ENCODE measurements at regions not wholly inside any gene's neighbourhood (a gene's known extent, or its start where the extent isn't known, plus 50 kb on each side); places are given as distances from the start of the nearest gene placed in this dataset.

DNA sequence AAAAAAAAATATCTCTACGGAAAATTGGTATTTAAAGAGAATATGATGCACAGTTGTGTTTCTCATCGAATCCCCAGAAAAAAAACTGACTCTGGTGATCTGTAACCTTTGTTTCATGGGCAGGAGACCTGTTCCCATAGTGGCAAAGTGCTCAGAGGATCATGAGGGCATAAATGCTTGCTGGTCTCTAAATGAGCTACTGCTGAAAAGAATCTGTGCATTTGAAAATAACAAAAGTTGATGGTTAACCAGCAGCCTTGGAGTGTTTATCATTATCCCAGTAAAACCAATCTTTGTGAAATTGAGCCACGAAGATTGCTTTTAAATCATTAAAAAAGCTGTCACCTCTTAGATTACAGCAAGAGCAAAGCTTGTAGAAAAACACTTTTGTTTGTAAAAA lies 775.4 kb downstream of the MTRR start:
- DNase-seq (ENCODE audit: low spot score) = no peak

DNA sequence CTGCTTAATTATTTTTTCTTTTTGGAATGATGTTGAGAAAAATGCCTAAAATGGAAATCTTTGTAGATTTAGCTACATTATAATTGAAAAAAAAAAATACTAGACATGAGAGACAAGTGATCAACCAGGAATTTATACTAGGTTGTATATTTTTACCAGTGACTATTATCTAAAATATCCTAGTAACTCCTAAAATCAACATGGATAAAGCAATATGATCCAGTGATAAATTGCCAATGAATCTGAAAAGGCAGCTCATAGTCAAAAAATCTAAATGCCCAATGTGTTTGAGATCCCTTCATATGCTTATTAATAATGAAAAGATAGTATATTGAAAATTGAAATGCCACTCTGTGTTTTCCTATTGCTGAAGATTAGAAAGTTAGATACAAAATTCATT lies 778.2 kb downstream of the MTRR start:
- no peak for DNase-seq (ENCODE audit: low spot score)

DNA sequence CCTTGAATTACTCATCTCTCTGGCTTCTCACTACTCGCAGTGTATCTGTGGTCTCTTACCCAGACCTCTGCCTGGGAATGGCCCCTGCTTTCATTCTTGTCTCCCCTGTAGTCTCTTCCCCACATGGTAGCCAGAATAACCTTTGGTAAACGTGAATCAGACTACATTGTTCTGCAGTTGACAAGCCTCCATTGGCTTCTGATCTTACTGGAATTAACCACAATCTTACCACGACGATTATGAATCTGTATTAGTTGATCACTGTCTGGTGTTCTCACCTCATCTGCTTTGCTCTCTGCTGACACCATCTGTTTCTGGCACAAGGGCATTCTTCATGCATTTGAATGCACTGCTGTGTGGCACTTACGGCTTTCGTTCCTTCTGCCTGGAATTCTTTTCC lies 781.2 kb downstream of the MTRR start:
- no peak for DNase-seq (ENCODE audit: low spot score)

DNA sequence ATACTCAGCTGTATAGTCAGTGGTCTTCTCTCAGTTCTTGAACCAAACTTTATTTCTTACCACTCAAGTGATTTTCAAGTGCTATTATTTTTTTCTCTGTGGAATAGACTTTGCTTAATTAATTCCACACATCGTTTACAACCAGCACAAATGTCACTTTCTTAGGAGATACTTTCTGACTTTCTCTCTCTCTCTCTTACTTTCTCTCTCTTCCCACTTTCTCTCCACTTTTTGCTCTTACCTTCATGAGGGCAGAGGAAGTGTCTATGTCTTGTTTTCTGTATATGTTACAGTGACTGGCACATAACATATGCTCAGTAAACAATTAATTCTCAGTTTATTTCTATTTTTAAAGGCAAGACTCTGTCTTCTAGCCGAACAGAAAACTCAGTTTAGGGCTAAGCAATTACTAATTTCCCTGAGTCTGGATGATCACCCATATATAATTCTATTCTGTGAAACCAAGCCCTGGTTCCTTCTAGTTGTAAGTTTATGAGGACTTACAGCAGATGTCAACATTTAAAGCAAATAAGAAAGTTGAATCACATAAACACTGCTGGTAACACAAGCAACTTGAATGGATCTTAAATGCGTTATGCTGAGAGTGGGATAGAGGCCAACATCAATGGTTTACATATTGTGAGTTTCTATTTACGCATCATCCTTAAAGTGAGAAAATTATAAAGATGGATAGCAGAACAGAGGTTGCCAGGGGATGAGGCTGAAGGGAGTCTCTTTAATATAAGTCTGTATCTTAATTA lies 791.4 kb downstream of the MTRR start:
- no peak for DNase-seq (ENCODE audit: low spot score)

DNA sequence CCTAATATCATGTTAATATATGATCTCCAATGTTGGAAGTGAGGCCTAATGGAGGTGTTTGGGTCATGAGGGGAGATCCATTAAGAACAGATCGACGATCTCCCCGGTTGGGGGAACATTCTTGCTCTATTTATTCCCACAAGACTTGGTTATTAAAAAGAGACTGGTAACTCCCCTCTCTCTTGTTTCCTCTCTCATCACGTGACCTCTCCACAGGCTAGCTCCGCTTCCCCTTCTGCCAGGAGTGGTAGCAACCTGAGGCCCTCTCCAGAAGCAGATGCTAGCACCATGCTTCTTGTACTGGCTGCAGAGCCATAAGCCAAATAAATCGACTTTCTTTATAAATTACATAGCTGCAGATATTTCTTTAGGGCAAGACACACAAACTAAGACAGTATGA lies 794.4 kb downstream of the MTRR start:
- DNase-seq (ENCODE audit: low spot score) = no peak

DNA sequence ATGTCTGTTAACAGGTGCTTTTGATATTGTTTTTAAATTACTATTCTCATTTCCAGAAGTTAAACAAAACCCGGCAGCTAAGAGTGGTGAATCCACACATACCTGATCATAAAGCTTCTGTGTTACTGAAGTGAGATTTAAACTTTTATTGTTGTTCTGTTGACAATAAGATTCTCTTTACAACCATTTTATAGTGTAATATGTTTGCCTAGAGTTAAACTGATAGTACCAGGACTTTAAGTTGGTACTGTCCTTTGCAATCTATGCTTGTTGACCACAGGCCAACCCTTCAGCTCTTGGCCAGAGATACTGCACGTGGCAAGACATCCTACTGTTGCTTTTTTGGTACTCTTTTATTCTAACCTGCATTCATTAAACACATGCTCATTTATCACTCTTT lies 806.2 kb downstream of the MTRR start:
- DNase-seq (ENCODE audit: low spot score) = no peak

DNA sequence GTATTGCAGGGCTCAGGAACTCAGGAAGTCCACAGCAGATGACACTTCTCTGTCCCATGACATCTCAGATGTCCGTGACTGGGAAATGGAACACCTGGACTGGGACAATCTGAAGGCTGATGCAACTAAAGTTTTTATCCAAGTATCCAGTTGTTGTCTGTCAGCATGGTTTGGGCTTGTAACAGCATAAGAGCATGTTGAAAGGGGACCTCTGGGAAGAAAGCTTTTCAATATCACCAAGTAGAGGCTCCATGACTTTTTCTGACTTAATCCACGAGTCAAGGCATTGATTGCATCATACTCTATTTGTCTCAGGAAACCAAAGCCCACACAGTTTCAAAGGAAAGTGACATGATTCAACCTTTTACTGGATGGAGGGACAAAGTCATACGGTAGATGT lies 807.7 kb downstream of the MTRR start:
- DNase-seq (ENCODE audit: low spot score) = no peak

DNA sequence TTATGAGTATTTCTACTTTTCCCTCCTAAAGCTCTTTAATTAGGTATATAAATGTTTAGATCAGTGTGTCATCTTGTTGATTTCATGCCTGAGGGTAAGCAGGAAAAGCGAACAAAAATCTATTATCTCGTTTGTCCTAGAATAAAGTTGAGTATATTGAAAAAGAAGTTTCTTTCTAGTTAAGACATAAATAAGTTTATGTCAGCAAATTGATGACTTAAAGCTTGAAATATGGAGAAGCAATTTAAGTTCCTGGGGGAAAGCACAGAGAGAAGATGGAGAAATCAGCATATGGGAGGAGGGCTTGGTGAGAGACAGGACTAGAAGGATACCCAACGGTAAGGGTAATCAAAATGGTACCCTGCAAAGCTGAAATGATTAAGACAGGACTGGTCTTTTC lies 813.4 kb downstream of the MTRR start:
- no peak for DNase-seq (ENCODE audit: low spot score)

DNA sequence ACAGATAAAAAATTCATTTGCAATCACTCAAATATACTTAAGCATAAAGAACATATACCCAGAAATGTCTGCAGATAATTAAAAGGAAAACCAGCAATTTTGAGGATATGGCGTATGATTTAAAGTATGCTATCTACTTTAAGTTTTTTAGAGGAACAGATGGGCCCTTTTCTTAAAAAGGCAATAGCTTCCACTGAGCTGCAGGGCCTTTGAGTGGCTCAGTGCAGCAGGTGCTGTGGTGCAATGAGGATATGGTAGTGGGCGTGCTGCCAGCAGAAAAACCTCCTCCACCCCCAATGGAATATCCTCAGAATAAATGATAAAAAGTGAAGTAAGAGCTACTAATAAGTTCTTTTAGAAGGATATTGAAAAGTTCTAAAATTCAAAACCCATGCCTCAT lies 814.5 kb downstream of the MTRR start:
- DNase-seq (ENCODE audit: low spot score) = no peak

DNA sequence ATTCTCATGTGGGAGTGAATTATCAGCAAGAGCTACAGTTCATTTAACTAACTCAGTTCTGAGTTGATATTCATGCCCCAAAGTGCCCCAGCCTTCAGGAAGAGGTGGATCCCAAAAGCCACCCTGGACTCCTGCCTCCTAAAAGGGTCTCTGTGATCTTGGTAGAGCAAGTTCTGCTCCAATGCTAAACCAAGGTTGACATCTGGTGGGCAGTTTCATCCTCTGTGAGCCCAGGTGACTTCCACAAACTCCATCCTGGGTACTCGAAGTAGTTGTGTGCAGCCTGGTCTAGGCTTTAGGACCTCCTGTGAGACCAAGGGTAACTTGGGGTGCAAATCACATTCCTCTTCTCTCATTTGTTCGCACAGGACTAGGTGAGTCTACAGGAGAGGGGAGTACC lies 816.8 kb downstream of the MTRR start:
- DNase-seq (ENCODE audit: low spot score) = no peak

DNA sequence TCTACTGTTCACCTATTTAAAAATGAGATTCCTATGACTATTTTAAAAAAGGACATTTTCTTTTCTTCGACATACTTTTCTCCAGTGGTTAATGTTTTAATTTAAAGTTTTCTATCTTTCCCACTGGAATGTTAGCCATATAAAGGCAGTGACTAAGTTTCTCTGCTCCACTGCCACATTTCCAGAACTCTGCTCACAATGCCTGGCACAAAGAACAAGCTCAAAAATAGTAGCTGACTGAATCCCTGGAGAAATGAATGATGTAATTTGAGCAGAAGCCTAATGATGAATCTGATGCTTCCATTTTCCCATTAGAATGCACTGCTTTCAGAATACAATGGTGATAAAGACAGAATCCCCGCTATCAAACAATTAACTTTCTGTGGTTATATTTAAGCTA lies 817.8 kb downstream of the MTRR start:
- DNase-seq (ENCODE audit: low spot score) = no peak

DNA sequence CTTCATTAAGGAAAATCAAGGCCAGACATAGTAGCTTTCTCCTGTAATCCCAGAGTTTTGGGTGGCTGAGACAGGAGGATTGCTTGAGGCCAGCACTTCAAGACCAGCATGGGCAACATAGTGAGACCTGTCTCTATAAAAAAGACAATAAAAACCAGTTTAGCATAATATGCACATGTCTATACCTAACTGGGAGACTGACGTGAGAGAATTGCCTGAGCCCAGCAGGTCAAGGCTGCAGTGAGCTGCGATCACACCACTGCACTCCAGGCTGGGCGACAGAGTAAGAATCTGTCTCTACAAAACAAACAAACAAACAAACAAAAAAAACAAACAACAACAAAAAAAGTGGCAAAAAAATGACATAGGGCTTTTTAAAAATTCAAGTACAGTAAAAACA lies 820.8 kb downstream of the MTRR start:
- DNase-seq (ENCODE audit: low spot score) = no peak

DNA sequence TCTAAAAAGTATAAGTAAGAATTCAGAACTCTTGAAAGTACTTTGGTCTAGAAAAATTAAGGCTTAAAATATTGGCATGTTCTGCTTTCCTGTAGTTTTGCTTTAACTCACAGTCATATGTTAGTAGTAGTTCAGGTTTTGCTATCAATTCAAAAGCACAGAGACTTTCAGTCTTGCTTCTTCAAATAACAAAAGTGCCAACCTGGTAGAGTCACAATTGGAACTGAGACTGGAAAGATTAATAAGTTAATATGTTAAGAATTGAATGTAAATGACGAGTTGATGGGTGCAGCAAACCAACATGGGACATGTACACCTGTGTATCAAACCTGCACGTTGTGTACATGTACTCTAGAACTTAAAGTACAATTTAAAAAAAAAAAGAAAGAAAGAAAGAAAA lies 822.3 kb downstream of the MTRR start:
- DNase-seq (ENCODE audit: low spot score) = no peak

DNA sequence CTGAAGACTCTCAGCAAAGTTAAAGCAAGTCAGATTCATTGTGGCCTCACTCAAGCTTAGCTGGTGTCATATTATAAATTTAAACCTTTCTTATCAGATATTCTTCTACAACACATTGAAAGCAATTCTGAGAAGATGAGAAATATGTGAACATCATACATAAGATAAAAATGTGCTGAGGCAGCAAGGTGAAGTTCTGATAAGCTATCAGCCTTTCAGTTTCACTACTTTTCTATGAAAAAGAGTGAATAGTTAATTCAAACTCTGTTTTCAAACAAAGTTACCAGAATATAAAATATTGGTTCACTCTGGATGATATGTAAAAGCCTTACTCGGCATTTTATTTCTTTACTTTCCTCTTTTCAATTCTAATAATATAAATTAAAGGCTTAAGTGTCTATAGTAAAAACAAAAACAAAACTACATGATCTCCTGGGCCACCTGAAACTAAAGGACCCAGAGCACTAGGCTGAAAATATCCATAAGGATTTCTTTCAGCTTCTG lies 824.4 kb downstream of the MTRR start:
- no peak for DNase-seq (ENCODE audit: low spot score)

DNA sequence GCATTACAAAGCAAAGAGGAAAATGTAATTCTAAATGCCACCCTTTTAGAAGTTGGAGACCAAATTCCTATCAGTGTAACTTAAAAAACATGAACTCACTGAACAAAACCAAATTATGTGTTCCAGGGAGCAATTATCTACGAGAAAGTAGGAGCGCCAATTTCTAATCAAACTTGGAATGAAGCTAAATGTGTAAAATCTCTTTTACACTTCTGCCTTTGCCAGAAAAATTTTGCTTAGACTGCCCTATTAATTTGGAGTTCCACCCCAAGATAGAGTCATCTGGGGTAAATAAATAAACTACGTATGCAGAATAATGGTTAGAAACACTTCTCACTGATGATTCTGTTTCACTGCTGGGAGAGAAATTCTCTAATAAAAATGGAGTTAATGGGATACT lies 825.6 kb downstream of the MTRR start:
- no peak for DNase-seq (ENCODE audit: low spot score)

DNA sequence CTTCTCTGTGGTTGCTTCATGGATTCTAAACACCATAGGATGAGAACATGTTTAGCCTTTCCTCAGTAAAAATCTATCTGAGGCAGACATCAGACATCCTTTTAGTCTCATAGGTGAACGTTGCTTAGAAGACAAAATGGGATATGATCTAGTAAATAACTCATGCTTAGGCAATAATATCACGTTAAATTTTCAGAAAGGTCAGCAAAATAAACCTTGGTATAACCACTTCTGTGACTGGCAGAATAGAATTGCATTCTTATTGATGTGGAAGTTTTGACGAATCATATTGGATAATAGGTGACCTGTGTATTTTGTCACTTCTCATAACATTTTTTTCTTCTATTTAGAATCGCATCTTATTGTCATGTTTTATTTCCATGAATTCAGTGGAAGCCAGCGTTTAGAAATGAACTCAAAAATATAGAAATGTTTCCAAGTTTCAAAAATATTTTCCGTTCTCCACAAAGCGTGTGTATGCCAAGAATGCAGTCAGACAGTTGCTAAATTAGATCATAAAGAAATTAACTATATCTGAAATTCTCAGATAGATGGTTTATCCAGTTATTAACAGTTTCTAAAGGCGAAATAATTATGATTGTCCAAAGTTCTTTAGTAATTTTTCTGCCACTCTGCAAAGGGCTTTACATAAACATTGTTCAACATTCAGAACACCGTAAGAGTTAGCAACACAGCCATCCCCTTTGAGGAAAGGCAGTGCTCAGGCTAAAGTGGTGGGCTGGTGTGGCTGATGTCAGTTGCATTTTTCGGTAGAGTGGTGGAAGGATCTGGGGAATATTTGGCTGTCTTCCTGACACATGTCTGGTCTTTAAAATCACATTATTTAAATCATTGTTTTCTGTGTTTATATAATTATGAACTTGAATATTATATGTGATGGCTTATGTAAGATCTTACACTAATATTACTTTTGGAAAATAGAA lies 827.2 kb downstream of the MTRR start:
- DNase-seq (ENCODE audit: low spot score) = no peak

DNA sequence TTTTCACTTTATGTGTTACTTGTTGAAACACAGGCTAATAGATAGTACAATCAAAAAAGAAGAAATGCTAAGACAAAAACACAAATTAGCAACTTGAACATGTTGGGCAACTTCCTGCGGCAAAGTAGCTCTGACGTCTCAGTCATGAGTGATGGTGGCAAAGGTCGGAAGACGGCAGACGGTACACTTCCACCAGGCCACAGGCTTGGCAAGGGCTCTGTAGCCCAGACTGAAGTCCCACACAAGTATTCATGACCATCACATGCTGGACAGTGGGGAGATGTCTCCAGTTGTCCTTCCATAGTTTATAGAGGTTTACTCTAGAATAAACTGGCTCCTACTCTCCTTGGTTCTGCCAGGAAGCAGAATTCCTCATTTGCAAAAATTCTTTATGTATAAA lies 831.3 kb downstream of the MTRR start:
- DNase-seq (ENCODE audit: low spot score) = no peak

DNA sequence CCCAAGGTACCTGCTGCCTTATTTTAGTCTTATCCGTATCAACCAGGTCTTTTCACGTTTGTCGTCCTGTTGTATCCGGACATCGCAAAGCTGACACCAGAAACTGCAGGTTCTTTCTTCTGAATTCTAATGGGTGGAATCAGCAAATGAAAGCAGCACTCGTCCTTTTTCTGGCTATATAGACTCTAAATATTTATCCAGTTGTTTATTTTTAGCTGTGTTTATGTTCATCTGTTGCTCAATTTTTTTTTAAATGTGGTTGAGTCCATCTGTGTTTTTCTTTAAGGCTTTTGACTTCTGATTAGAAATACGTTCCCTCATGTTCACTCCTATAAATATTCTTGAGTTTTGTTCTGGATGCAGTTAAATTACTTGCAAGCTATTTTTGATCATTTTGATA lies 831.7 kb downstream of the MTRR start:
- no peak for DNase-seq (ENCODE audit: low spot score)

DNA sequence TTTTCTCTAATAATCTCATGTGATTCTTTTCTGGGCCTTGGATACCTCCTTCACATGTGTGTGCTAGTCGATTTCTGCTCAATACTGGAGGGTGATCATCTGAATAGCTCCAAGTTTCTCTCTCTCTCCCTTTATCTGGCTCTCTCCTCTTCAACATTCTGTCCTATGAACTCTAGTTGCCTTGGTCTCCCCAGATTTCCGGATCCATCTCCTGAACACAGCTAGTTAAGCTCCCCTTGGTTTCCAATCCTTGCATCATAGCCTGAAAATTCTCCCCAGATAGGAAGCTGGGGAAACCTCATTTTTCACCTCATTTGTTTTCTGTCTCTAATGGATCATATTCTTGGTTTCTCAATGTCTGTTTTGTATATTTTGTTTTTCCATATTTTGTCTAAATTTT lies 832.3 kb downstream of the MTRR start:
- DNase-seq (ENCODE audit: low spot score) = no peak

DNA sequence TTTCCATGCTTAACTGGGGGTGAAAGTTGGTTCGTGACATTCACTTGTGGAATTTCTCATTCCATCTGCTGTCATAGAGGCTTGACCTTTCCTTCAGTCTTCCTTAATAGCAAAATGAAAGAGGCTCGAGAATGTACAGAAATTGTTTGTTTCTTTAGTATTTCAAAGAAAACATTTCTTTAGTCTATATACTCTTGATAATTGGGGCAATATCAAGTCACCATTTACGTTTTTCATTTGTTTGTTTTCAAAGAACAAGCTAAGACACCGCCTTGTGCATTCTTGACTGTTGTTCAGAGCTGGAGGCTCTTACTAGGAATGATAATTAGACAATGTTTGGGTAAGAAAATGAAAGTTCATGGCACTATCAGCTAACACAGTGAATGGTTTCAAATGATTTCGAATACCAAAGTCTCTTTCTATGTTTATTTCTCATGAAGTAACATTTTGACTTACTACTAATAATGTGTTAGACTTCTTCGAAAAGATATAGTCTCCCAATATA lies 835.4 kb downstream of the SEMA5A start:
- DNase-seq (ENCODE audit: low spot score) = no peak

DNA sequence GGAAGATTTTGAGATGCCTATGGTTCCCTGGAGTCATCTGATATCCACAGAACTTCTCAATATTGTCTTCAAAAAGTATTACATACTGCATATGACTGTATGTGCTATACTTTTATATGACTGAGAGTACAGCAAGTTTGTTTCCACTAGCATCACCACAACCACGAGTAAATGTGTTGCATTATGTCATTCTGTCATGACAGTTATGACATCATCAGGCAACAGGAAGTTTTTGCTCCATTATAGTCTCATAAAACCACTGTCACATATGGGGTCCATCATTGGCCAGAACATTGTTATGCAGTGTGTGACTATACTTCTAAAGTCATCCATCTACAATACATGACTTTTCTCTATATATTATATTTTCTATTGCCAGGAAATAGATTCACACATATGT lies 831.7 kb downstream of the SEMA5A start:
- no peak for DNase-seq (ENCODE audit: low spot score)

DNA sequence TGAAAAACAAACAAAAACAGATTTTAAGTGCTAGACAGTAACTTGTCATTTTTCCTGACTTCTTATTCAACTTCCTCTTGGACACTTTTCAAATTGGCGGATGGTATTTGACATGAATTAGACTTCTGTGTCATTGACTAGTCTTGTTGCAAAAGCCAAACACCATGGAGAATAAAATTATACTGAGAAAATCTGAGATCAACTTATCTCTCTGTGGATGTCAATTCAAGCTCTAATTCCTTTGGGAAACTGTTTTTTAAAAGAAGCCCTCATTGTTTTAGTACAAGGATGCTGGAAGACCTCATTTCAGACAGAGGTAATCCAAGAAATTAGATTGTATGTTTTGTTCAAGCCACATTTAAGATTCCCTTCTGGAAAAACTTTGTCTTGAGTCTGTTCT lies 831.0 kb downstream of the SEMA5A start:
- no peak for DNase-seq (ENCODE audit: low spot score)

DNA sequence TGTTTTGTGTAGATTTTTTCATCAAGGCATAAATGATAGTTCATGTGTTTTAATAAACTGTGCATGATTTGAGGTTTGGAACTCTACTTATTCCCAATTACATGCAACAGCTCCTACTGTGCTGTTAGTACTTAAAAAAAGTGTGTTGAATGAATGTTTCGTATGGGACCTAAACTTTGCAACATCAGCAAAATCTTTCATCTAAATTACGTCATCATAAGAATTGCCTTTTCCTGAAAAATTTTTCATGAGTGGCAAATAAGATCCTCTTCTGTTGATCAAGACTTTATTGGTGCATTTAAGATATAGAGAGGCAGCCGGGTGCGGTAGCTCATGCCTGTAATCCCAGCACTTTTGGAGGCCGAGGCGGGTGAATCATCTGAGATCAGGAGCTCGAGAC lies 826.1 kb downstream of the SEMA5A start:
- DNase-seq (ENCODE audit: low spot score) = no peak
